ENCODE measurements at regions not wholly inside any gene's neighbourhood (a gene's known extent, or its start where the extent isn't known, plus 50 kb on each side); places are given as distances from the start of the nearest gene placed in this dataset.

DNA sequence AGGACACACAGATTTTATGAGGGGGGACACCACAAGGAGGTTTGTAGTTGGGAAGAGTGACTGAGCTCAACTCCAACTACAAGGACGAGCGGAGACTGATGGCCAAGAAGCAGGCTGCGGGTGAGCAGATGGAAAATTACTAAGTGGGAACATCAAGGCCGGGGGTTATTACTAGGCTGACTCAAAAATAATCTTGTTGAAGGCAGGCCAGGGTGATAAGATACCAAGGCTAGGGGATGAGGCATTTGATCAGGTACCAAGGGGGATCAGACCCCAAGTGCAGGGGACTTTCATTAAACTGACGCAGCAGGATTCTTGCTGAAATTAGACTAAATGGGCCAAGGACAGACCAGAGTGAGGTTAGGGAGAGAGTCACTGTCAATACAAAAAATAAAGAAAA is 119.4 kb upstream of the SORBS2 start:
- Histone ChIP-seq H3K9me3 (ENCODE audit: low read depth) (no peaks in the 10 kb centered on the region), H3K4me3 (no peak overlapping the region), H3K36me3 (no peaks in the 10 kb centered on the region), H3K27ac (no peak overlapping the region), H3K4me1 (peaks cover 11% of the 10 kb centered on the region), H2AFZ (replicated peaks) (no peak overlapping the region), H4K20me1 (ENCODE audit: low read depth) (no peaks in the 10 kb centered on the region), H3K4me2 (no peak overlapping the region), H3K79me2 (ENCODE audit: low read depth) (no peaks in the 10 kb centered on the region), H3K9ac (no peak overlapping the region), H3K27me3 (no peaks in the 10 kb centered on the region), H3F3A (ENCODE audit: low read depth) (no peaks in the 10 kb centered on the region)
- Mint-ChIP-seq H3K36me3 (no peaks in the 10 kb centered on the region), H3K9me3 (no peaks in the 10 kb centered on the region), H3K27me3 (ENCODE audit: insufficient read depth, low read depth) (no peaks in the 10 kb centered on the region), H3K4me1 (peaks cover 24% of the 10 kb centered on the region), H3K4me3 (no peak overlapping the region), H3K27ac (peak overlapping the region; percentile 2)
- no peak for TF ChIP-seq EZH2phosphoT487 (IDR thresholded peaks at IDR 0.05)
- TF ChIP-seq EZH2 (IDR thresholded peaks at IDR 0.05) = no peak
- TF ChIP-seq, protein P1, sequence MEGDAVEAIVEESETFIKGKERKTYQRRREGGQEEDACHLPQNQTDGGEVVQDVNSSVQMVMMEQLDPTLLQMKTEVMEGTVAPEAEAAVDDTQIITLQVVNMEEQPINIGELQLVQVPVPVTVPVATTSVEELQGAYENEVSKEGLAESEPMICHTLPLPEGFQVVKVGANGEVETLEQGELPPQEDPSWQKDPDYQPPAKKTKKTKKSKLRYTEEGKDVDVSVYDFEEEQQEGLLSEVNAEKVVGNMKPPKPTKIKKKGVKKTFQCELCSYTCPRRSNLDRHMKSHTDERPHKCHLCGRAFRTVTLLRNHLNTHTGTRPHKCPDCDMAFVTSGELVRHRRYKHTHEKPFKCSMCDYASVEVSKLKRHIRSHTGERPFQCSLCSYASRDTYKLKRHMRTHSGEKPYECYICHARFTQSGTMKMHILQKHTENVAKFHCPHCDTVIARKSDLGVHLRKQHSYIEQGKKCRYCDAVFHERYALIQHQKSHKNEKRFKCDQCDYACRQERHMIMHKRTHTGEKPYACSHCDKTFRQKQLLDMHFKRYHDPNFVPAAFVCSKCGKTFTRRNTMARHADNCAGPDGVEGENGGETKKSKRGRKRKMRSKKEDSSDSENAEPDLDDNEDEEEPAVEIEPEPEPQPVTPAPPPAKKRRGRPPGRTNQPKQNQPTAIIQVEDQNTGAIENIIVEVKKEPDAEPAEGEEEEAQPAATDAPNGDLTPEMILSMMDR (IDR thresholded peaks at IDR 0.05) = no peak
- DNase-seq (ENCODE audit: low spot score) = no peak

DNA sequence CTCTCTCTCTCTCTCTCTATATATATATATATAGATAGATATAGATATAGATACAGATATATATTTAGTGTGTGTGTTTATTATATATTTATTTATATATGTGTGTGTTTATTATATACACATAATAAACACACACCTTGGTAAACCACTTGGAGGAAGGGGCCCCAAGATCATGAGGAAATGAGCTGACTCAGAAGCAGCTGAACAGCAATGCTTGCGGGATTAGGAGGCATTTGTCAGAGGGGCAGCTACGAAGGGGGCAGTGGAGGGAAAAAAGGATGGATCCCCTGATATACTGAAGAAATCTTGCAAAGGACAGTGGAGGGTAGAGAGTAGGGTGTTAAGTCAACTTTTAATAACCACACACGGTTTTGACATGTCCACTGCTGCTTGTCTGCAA is 120.0 kb upstream of the SORBS2 start:
- peaks cover 17% of the 10 kb centered on the region for H3K4me1 ChIP-seq
- H3K4me1 Mint-ChIP-seq = peaks cover 30% of the 10 kb centered on the region
- H3K9me3 ChIP-seq (ENCODE audit: low read depth) = no peaks in the 10 kb centered on the region
- no peak overlapping the region for H3K27ac ChIP-seq
- no peaks in the 10 kb centered on the region for H3F3A ChIP-seq (ENCODE audit: low read depth)
- no peaks in the 10 kb centered on the region for H3K9me3 Mint-ChIP-seq
- no peak overlapping the region for H3K27ac Mint-ChIP-seq
- H3K4me3 ChIP-seq = no peak overlapping the region
- no peaks in the 10 kb centered on the region for H3K79me2 ChIP-seq (ENCODE audit: low read depth)
- no peaks in the 10 kb centered on the region for H3K36me3 Mint-ChIP-seq
- H3K36me3 ChIP-seq = no peaks in the 10 kb centered on the region
- no peak overlapping the region for H3K9ac ChIP-seq
- H4K20me1 ChIP-seq (ENCODE audit: low read depth) = no peaks in the 10 kb centered on the region
- no peaks in the 10 kb centered on the region for H3K27me3 Mint-ChIP-seq (ENCODE audit: insufficient read depth, low read depth)
- TF ChIP-seq EZH2phosphoT487 (IDR thresholded peaks at IDR 0.05) = no peak
- TF ChIP-seq EZH2 (IDR thresholded peaks at IDR 0.05) = no peak
- TF ChIP-seq, protein P1 (IDR thresholded peaks at IDR 0.05) = no peak
- H2AFZ ChIP-seq (replicated peaks) = peak overlapping the region; percentile 93
- no peak for DNase-seq (ENCODE audit: low spot score)
- peak overlapping the region; percentile 19 for H3K4me2 ChIP-seq
- H3K27me3 ChIP-seq = no peaks in the 10 kb centered on the region
- H3K4me3 Mint-ChIP-seq = no peak overlapping the region

DNA sequence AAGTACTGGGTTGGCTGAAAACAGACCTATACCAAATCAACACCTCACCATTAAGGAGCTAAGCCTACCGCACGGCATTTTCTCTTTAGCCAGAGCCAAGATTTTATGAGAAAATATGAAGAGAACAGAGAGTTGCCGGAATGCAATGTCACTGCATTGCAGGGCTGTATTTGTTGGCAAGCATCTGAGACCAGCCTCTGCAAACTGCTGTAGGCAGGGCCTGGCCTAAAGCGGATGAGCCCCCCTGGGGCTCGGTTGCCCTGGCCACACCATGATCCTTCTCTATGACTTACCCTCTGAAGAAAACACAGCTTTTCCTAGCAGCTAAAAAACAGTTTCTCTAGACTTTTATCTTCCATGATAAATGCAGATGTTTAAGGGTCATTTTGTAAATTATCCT is 120.5 kb upstream of the SORBS2 start:
- Mint-ChIP-seq H3K9me3 (no peaks in the 10 kb centered on the region), H3K27ac (peak overlapping the region; percentile 4), H3K27me3 (ENCODE audit: insufficient read depth, low read depth) (no peaks in the 10 kb centered on the region), H3K36me3 (no peaks in the 10 kb centered on the region), H3K4me3 (no peak overlapping the region), H3K4me1 (peaks cover 31% of the 10 kb centered on the region)
- Histone ChIP-seq H3K27me3 (no peaks in the 10 kb centered on the region), H3K27ac (no peak overlapping the region), H3K4me2 (peak overlapping the region; percentile 19), H3K4me1 (peaks cover 17% of the 10 kb centered on the region), H3K9ac (no peak overlapping the region), H2AFZ (replicated peaks) (peak overlapping the region; percentile 93), H3K79me2 (ENCODE audit: low read depth) (no peaks in the 10 kb centered on the region), H3K9me3 (ENCODE audit: low read depth) (no peaks in the 10 kb centered on the region), H3F3A (ENCODE audit: low read depth) (no peaks in the 10 kb centered on the region), H3K4me3 (no peak overlapping the region), H4K20me1 (ENCODE audit: low read depth) (no peaks in the 10 kb centered on the region), H3K36me3 (no peaks in the 10 kb centered on the region)
- no peak for TF ChIP-seq EZH2phosphoT487 (IDR thresholded peaks at IDR 0.05)
- TF ChIP-seq EZH2 (IDR thresholded peaks at IDR 0.05) = no peak
- TF ChIP-seq, protein P1 (IDR thresholded peaks at IDR 0.05) = no peak
- DNase-seq (ENCODE audit: low spot score) = peak; percentile 47

Measured in neural progenitor cell (in vitro differentiated cells).